OCI-LY3 (cell line): ENCODE measurements at regions not wholly inside any gene's neighbourhood (a gene's known extent, or its start where the extent isn't known, plus 50 kb on each side); places are given as distances from the start of the nearest gene placed in this dataset.

Experiments used
- CTCF ChIP-seq: fragments of 200-600, 300-600 bp; sonication (generic); IDR thresholded peaks from 2 replicates; pipeline ENCODE4 v1.5.1; 2014; ENCODE audit warnings: antibody characterized with exemption, low read length, low read depth
- EZH2phosphoT487 ChIP-seq: fragments of 200-600 bp; shearing (Covaris generic); IDR thresholded peaks from 2 replicates; pipeline ENCODE4 v1.6.1; 2018; ENCODE audit warnings: antibody characterized with exemption, mixed run types, low read depth

GRCh38 chr3:115226844-115227445, 79.9 kb upstream of the ZBTB20 start:
- TF ChIP-seq CTCF (no peak), EZH2phosphoT487 (no peak)
